Left renal pelvis (tissue), 4 donors: ENCODE measurements at regions not wholly inside any gene's neighbourhood (a gene's known extent, or its start where the extent isn't known, plus 50 kb on each side); places are given as distances from the start of the nearest gene placed in this dataset.
A peak's percentile ranks its signal among the peaks of the same experiment; 100 is the strongest.

ENCODE experiments used
- DNase-seq, 4 donors: peaks; one replicate each; pipeline ENCODE4 v3.0.0-alpha.2; 2013; ENCODE audit warnings: low read depth in 4 of 4, low spot score in 3 of 4

- no peak for DNase-seq
Observed at GRCh38 chr10:3990307-3990706, 205.3 kb upstream of the KLF6 start.

GRCh38 chr10:3987143-3987974 is 202.3 kb upstream of the KLF6 start:
- no peak for DNase-seq

GRCh38 chr10:3986493-3987142 is 201.6 kb upstream of the KLF6 start:
- peak in 2 of 4 donors; percentile 18 to 27 for DNase-seq

GRCh38 chr10:3982746-3983442 is 197.9 kb upstream of the KLF6 start:
- DNase-seq = no peak

DNA sequence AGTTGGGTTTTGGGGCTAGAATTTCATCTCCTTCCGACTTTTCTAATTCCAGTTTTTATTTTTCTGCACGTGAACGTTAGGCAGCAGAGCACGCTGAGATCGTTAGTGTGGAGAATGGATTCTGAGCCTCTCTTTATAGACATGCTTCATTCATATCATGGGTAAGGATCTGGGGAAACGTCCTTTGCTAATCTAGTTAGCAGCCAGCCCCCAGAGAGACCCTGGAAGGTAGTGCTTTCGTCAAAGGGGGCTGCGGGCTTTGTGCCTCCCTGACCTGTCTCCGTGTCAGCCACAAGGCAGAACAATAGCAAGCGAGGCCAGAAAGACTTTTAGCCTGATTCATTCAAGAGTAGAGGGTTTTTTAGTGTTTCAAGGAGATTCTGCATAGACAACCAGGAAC is 196.3 kb upstream of the KLF6 start:
- DNase-seq = no peak

DNA sequence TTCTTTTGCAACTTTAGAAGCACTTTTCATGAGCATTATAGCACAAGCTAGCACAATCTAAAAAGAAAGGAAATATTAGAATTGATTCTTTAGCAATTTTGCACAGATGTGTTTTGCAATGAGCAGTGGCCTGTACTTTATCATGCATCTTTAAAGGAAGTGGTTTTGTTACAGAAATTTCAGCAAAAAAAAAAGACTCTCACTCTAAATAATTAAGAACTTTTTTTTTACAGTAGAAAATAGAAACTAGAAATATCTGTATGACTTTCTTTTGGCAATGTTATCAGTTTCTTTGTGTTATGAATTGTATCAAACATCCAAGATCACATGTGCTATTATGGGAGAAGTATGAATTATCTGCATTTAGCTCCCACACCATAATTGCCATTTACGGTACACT is 195.7 kb upstream of the KLF6 start:
- no peak for DNase-seq

DNA sequence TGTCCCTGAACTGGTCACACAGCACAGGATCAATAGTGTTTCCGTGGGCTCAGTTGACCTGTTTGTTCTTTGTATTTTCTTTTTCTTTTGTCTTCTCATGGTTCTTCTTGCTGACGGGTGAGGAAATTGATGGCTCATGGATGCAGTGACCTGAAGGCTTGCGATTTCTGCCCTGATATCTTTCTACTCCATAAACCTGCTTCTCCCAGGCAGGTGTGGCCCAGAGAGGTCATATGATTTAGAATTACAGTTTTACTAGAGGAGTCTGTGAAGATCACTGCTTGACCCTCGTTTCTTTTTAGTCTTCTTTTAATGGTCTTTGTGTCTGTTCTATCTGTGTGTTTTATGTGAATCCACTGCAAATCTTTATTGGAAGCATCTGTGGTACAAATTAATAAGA is 195.1 kb upstream of the KLF6 start:
- no peak for DNase-seq

DNA sequence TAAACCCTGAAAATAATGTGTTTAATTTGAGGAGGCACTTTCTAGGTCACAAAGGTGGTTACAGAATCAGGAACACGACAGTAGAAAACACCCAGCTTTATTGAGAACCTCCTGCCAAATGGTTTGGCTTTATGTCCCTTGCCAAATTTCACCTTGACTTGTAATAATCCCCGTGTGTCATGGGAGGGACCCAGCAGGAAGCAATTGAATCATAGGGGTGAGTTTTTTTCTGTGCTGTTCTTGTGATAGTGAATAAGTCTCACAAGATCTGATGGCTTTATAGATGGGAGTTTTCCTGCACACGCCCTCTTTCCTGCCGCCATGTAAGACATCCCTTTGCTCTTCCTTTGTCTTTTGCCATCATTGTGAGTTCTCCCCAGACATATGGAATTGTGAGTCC is 193.8 kb upstream of the KLF6 start:
- DNase-seq = no peak

DNA sequence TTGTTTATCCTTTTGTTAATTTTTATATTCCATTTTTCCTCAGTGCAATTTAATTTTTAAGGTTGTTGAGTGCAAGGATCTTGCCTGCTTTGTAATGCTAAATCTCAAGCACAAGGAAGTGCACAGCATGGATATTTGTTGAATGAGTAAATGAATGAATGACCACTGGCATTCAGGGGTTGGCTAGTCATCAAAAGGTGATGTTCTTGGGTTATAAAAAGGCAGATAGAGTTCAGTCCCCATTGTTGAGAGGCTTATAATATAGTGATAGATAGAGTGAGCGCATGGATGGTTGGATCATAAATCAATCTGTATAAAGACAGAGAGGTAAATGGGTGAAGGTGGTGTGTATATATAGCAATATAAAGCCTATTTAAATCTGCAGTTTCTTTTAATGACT is 193.2 kb upstream of the KLF6 start:
- DNase-seq = no peak

- no peak for DNase-seq
Observed at GRCh38 chr10:3977761-3978160, 192.8 kb upstream of the KLF6 start.

GRCh38 chr10:3976718-3977117 is 191.7 kb upstream of the KLF6 start:
- no peak for DNase-seq

- DNase-seq = no peak
Observed at GRCh38 chr10:3976171-3976570, 191.2 kb upstream of the KLF6 start.

GRCh38 chr10:3975016-3975415 is 190.0 kb upstream of the KLF6 start:
- no peak for DNase-seq

GRCh38 chr10:3972460-3973301 is 187.7 kb upstream of the KLF6 start:
- DNase-seq = no peak

- no peak for DNase-seq
Observed at GRCh38 chr10:3971713-3972112, 186.7 kb upstream of the KLF6 start.

DNA sequence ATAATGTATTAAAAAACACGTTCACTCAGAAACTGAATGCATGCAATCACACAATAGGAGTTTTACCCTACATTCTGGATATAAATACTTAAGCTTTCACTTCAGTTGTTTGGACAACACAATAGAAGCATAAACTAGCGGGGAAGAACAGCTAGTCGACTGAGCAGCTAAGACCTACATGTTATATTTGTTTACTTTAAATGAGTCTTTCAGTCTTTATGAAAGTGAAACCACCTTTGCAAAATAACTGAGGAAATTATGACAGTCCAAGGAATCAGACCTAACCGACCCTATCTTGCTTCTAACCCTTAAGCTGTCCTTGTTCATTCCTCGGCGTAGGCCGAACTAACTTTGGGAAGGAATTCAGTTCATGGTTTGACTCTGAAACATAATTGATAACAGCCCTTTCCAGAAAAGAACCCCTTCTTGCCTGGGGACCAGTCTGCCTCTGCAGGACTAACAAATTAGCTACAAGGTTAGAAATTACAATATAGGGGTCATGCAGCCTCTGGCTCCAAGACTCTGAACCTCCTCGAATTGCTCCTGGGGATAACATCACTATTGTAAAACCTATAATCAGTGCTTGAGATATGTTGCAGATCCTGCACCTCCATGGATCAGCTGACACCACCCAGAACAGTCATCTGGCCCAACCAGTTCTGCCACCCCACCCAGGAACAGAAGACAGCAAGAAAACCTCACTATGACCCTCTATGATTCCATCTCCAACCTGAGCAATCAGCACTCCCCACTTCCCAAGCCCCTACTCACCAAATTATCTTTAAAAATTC is 185.1 kb upstream of the KLF6 start:
- no peak for DNase-seq

DNA sequence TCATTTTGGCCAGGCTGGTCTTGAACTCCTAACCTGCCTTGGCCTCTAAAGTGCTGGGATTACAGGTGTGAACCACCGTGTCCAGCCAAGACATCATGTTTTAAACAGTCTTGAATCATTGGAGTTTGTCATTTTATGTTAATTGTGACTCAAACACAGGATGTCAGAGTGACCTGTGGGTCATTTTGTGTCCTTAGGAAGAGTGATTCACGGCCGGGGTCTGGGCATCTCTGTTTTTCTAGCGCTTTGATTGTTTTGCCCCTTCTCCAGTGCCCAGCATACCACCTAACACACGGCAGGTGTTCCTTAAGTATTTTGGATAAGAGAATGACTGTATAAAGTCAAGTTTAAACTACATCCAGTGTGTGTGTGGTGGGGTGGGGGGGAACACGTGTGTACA is 183.7 kb upstream of the KLF6 start:
- DNase-seq = no peak

- DNase-seq = no peak
Observed at GRCh38 chr10:3964516-3964915, 179.5 kb upstream of the KLF6 start.

GRCh38 chr10:3963191-3963673 is 178.2 kb upstream of the KLF6 start:
- DNase-seq = no peak

GRCh38 chr10:3961082-3961481 is 176.1 kb upstream of the KLF6 start:
- no peak for DNase-seq
